IMR-90 (cell line): ENCODE measurements at regions not wholly inside any gene's neighbourhood (a gene's known extent, or its start where the extent isn't known, plus 50 kb on each side); places are given as distances from the start of the nearest gene placed in this dataset.
A peak's percentile ranks its signal among the peaks of the same experiment; 100 is the strongest.

ENCODE experiments used
- ATAC-seq: fragments of 200-7000 bp; cut with Tn5 transposase; 2 replicates; pipeline ENCODE4 v1.9.1; 2020; ENCODE audit warnings: low read depth, mild to moderate bottlenecking, moderate library complexity
- BruUV-seq: library from RNA; stranded (reverse); fragments of 400-500 nt; replicated peaks from 2 replicates; lab custom pipeline; 2021; lab: Mats Ljungman, UMichigan
- CTCF ChIA-PET: fragments of 300-600 bp; formaldehyde crosslinking; extraction: SDS; loops from one replicate; lab custom pipeline; 2021; ENCODE audit warnings: antibody characterized with exemption; lab: Yijun Ruan, JAX
- POLR2A ChIA-PET: fragments of 300-600 bp; sonication (Branson Sonifier 250); formaldehyde crosslinking; loops from one replicate; lab custom pipeline; 2022; ENCODE audit warnings: antibody characterized with exemption; ENCODE audit not compliant: unreplicated experiment; lab: Charles Lee
- DNase-seq: peaks from one replicate; pipeline ENCODE4 v3.0.0; 2013
- H2AFZ ChIP-seq: replicated peaks from 2 replicates; pipeline ENCODE3; 2013; ENCODE audit warnings: low read length, mild to moderate bottlenecking; ENCODE audit not compliant: poor library complexity
- H2AK5ac ChIP-seq: 2 replicates; pipeline ENCODE4 v1.6.1; 2013; ENCODE audit warnings: low read depth, low read length, inconsistent platforms
- H2AK9ac ChIP-seq: replicated peaks from 2 replicates; pipeline ENCODE3; 2013; ENCODE audit warnings: mild to moderate bottlenecking, low read depth, low read length, moderate library complexity; ENCODE audit not compliant: poor library complexity
- H2BK120ac ChIP-seq: 2 replicates; pipeline ENCODE4 v1.6.1; 2013; ENCODE audit warnings: low read depth, low read length, inconsistent platforms
- H2BK15ac ChIP-seq: 3 replicates; pipeline ENCODE4 v1.6.1; 2013; ENCODE audit warnings: low read depth, low read length, inconsistent platforms
- H2BK20ac ChIP-seq: 2 replicates; pipeline ENCODE4 v1.6.1; 2013; ENCODE audit warnings: low read depth, mild to moderate bottlenecking, inconsistent platforms, low read length, moderate library complexity
- H2BK5ac ChIP-seq: 2 replicates; pipeline ENCODE4 v1.6.1; 2013; ENCODE audit warnings: mild to moderate bottlenecking, low read depth, low read length, inconsistent platforms; ENCODE audit not compliant: poor library complexity, severe bottlenecking
- H3K14ac ChIP-seq: replicated peaks from 2 replicates; pipeline ENCODE4 v1.6.1; 2013; ENCODE audit warnings: low read depth, low read length, inconsistent platforms
- H3K18ac ChIP-seq: 2 replicates; pipeline ENCODE4 v1.6.1; 2013; ENCODE audit warnings: low read depth, low read length, control low read depth
- H3K23ac ChIP-seq: 2 replicates; pipeline ENCODE4 v1.6.1; 2013; ENCODE audit warnings: low read depth, low read length, inconsistent platforms
- H3K27ac ChIP-seq: 2 replicates; pipeline ENCODE4 v1.5.1; 2013; ENCODE audit warnings: mild to moderate bottlenecking, control low read depth, low read length; ENCODE audit not compliant: insufficient read depth
- H3K27me3 ChIP-seq: 2 replicates; pipeline ENCODE4 v1.6.1; 2013; ENCODE audit warnings: low read length; ENCODE audit not compliant: control insufficient read depth, insufficient read depth
- H3K36me3 ChIP-seq: 2 replicates; pipeline ENCODE4 v1.6.1; 2013; ENCODE audit warnings: low read length, mixed read lengths; ENCODE audit not compliant: control insufficient read depth, insufficient read depth
- H3K4ac ChIP-seq: 2 replicates; pipeline ENCODE4 v1.6.1; 2013; ENCODE audit warnings: low read depth, low read length, inconsistent platforms
- H3K4me1 ChIP-seq: 2 replicates; pipeline ENCODE4 v1.6.1; 2013; ENCODE audit warnings: low read length, mixed read lengths; ENCODE audit not compliant: control insufficient read depth, insufficient read depth
- H3K4me2 ChIP-seq: 2 replicates; pipeline ENCODE4 v1.6.1; 2013; ENCODE audit warnings: low read depth, mild to moderate bottlenecking, control low read depth, low read length, moderate library complexity
- H3K4me3 ChIP-seq: 2 replicates; pipeline ENCODE4 v1.5.1; 2013; ENCODE audit warnings: low read depth, mild to moderate bottlenecking, control low read depth, low read length, moderate library complexity; ENCODE audit not compliant: insufficient read depth
- H3K56ac ChIP-seq: 2 replicates; pipeline ENCODE4 v1.6.1; 2013; ENCODE audit warnings: low read length, inconsistent platforms; ENCODE audit not compliant: insufficient read depth; ENCODE audit errors: extremely low read depth
- H3K79me1 ChIP-seq, 2 experiments: 2 replicates each; pipeline ENCODE4 v1.6.1; 2013; ENCODE audit warnings: low read length in 2 of 2, inconsistent platforms in 1 of 2, low read depth in 1 of 2
- H3K9ac ChIP-seq: 2 replicates; pipeline ENCODE4 v1.6.1; 2013; ENCODE audit warnings: low read depth, low read length, control low read depth
- H3K9me1 ChIP-seq: 2 replicates; pipeline ENCODE4 v1.6.1; 2013; ENCODE audit warnings: low read length, inconsistent platforms; ENCODE audit not compliant: insufficient read depth
- H3K9me3 ChIP-seq: 2 replicates; pipeline ENCODE4 v1.6.1; 2013; ENCODE audit warnings: low read length; ENCODE audit not compliant: control insufficient read depth, insufficient read depth
- H4K20me1 ChIP-seq: 2 replicates; pipeline ENCODE4 v1.6.1; 2013; ENCODE audit warnings: low read length, inconsistent platforms; ENCODE audit not compliant: insufficient read depth
- H4K5ac ChIP-seq: 2 replicates; pipeline ENCODE4 v1.6.1; 2013; ENCODE audit warnings: mild to moderate bottlenecking, low read depth, low read length, control low read depth
- H4K8ac ChIP-seq, 2 experiments: 2 replicates each; pipeline ENCODE4 v1.6.1; 2013; ENCODE audit warnings: low read depth in 2 of 2, low read length in 2 of 2, control low read depth in 1 of 2, inconsistent platforms in 1 of 2
- H4K91ac ChIP-seq: 2 replicates; pipeline ENCODE4 v1.6.1; 2013; ENCODE audit warnings: low read depth, low read length, inconsistent platforms; ENCODE audit not compliant: insufficient read depth
- BHLHE40 ChIP-seq: fragments of 150-350 bp; IDR thresholded peaks from 2 replicates; pipeline ENCODE4 v1.6.1; 2016; ENCODE audit warnings: mild to moderate bottlenecking, low read depth, low read length
- CHD1 ChIP-seq: IDR thresholded peaks from 2 replicates; pipeline ENCODE4 v1.6.1; 2012; ENCODE audit warnings: low read depth, low read length, improper control_type of control experiment
- FOS ChIP-seq: fragments of 150-350 bp; IDR thresholded peaks from 2 replicates; pipeline ENCODE4 v1.6.1; 2016; ENCODE audit warnings: low read depth, low read length
- MAFK ChIP-seq: IDR thresholded peaks from 2 replicates; pipeline ENCODE4 v1.6.1; 2012; ENCODE audit warnings: low read depth, low read length, improper control_type of control experiment
- MAZ ChIP-seq: IDR thresholded peaks from 2 replicates; pipeline ENCODE4 v1.6.1; 2012; ENCODE audit warnings: low read depth, mild to moderate bottlenecking, low read length, improper control_type of control experiment, moderate library complexity, borderline replicate concordance
- MXI1 ChIP-seq: IDR thresholded peaks from 2 replicates; pipeline ENCODE4 v1.6.1; 2012; ENCODE audit warnings: low read depth, mild to moderate bottlenecking, low read length, moderate library complexity, borderline replicate concordance
- NFE2L2 ChIP-seq: fragments of 150-350 bp; IDR thresholded peaks from 2 replicates; pipeline ENCODE4 v1.6.1; 2016; ENCODE audit warnings: low read depth, mild to moderate bottlenecking, low read length
- POLR2A ChIP-seq: IDR thresholded peaks from 2 replicates; pipeline ENCODE4 v1.6.1; 2012; ENCODE audit warnings: mild to moderate bottlenecking, low read depth, low read length
- RAD21 ChIP-seq: IDR thresholded peaks from 2 replicates; pipeline ENCODE4 v1.6.1; 2012; ENCODE audit warnings: low read length, improper control_type of control experiment
- RCOR1 ChIP-seq: IDR thresholded peaks from 2 replicates; pipeline ENCODE4 v1.6.1; 2012; ENCODE audit warnings: mild to moderate bottlenecking, low read length, improper control_type of control experiment; ENCODE audit not compliant: insufficient replicate concordance
- USF2 ChIP-seq: fragments of 150-350 bp; IDR thresholded peaks from 2 replicates; pipeline ENCODE4 v1.6.1; 2017; ENCODE audit warnings: mild to moderate bottlenecking, antibody characterized with exemption, low read length, low read depth
- WGBS, 2 experiments: methylation state at CpG; one replicate each; pipeline versions ENCODE4 v1.1.5 to v1.1.7; 2013; ENCODE audit warnings: missing lambda C conversion rate in 2 of 2; ENCODE audit not compliant: insufficient read length in 1 of 2; ENCODE audit errors: extremely low coverage in 2 of 2; 5-methylcytosine and 5-hydroxymethylcytosine counted together
- dilution Hi-C: fragments of 300-500 bp; cut with HindIII; formaldehyde crosslinking; loops from one replicate; pipeline ENCODE4 v1.14.3; 2018; ENCODE audit warnings: low sequenced_read_pairs; ENCODE audit not compliant: unreplicated experiment
- in situ Hi-C: fragments of 300-500 bp; cut with MboI; formaldehyde crosslinking; loops from 3 replicates; pipeline ENCODE4 v1.14.3; 2019; ENCODE audit warnings: low sequenced_read_pairs, inconsistent platforms, mixed read lengths
- intact Hi-C: fragments of 100-400 bp; cut with micrococcal nuclease; formaldehyde crosslinking; loops from 2 replicates; pipeline ENCODE4 v1.10.0; 2022

- no peak for TF ChIP-seq BHLHE40
Measured at GRCh38 chr10:44859546-44860285, 51.4 kb upstream of the TMEM72 start (continued).

GRCh38 chr10:44860811-44861736 lies 50.1 kb upstream of the TMEM72 start:
- Histone ChIP-seq H3K18ac (no peak overlapping the region), H3K9me3 (no peaks in the 10 kb centered on the region), H4K20me1 (no peaks in the 10 kb centered on the region), H3K14ac (peak overlapping the region; percentile 85), H3K27ac (no peak overlapping the region), H4K5ac (no peak overlapping the region), H2AK5ac (peak overlapping the region; percentile 29; the same call in 1 of the 2 replicates), H2AK9ac (peak overlapping the region; percentile 79), H3K36me3 (no peaks in the 10 kb centered on the region), H3K56ac (peak overlapping the region; percentile 22; the same call in 1 of the 2 replicates), H3K23ac (peak overlapping the region; percentile 20; the same call in 1 of the 2 replicates), H3K27me3 (no peaks in the 10 kb centered on the region), H3K9me1 (peaks cover 16% of the 10 kb centered on the region), H3K4me2 (no peak overlapping the region), H2AFZ (peak overlapping the region; percentile 76), H2BK15ac (peak overlapping the region; percentile 68; the same call in 2 of the 3 replicates), H4K91ac (peak overlapping the region; percentile 65), H3K4ac (peak overlapping the region; percentile 81), H3K4me1 (peaks cover 4% of the 10 kb centered on the region; the same call in 1 of the 2 replicates), H2BK120ac (peak overlapping the region; percentile 89), H3K79me1 (no peaks in the 10 kb centered on the region), H3K9ac (no peak overlapping the region), H2BK5ac (no peak overlapping the region), H3K4me3 (no peak overlapping the region), H2BK20ac (peak overlapping the region; percentile 82), H4K8ac (peak overlapping the region; percentile 63 to 75; a peak in 3 of 4 replicates)
- ATAC-seq = peak; percentile 51
- dilution Hi-C loops (no loop called here), intact Hi-C loops (loop anchor here (5.0 kb wide), 2 partner anchors 789 to 1169 kb away; no protein-coding TSS in a partner anchor), in situ Hi-C loops (loop anchor here (5.0 to 25.0 kb wide), 4 partner anchors 469 to 1189 kb away; no protein-coding TSS in a partner anchor)
- CTCF ChIA-PET = interaction anchor here (1.4 kb wide), 1 partner anchor 8 kb away, joined by 4 read pairs; no protein-coding TSS in a partner anchor
- 47% methylated on average over 3 of the region's 10 CpGs; no CpG with 5 or more reads in 1 of the 2 experiments for WGBS, 2 experiments
- DNase-seq = peak; percentile 86
- 0 out of 2 replicates have a peak, but pooled peaks have one; percentile 12 for TF ChIP-seq MAFK
- TF ChIP-seq MXI1 = 0 out of 2 replicates have a peak, but pooled peaks have one; percentile 47
- no peak for TF ChIP-seq CHD1
- TF ChIP-seq MAZ = peak; percentile 34; the same call in 1 of the 2 replicates
- TF ChIP-seq RAD21 = no peak
- no peak for TF ChIP-seq POLR2A
- peak; percentile 22; the same call in 1 of the 2 replicates for TF ChIP-seq FOS
- TF ChIP-seq USF2 = peak; percentile 56
- no peak for TF ChIP-seq NFE2L2
- peak; percentile 31 for TF ChIP-seq RCOR1
- no peak for TF ChIP-seq BHLHE40
- POLR2A ChIA-PET = no interaction called here
- BruUV-seq = no TSS peak
